GM19463 (cell line): ENCODE measurements at regions not wholly inside any gene's neighbourhood (a gene's known extent, or its start where the extent isn't known, plus 50 kb on each side); places are given as distances from the start of the nearest gene placed in this dataset.

ENCODE experiments used
- ATAC-seq: cut with Tn5 transposase; IDR thresholded peaks from one replicate; pipeline ENCODE4 v1.9.1; 2021; ENCODE audit warnings: mild to moderate bottlenecking, moderate library complexity; ENCODE audit not compliant: unreplicated experiment

DNA sequence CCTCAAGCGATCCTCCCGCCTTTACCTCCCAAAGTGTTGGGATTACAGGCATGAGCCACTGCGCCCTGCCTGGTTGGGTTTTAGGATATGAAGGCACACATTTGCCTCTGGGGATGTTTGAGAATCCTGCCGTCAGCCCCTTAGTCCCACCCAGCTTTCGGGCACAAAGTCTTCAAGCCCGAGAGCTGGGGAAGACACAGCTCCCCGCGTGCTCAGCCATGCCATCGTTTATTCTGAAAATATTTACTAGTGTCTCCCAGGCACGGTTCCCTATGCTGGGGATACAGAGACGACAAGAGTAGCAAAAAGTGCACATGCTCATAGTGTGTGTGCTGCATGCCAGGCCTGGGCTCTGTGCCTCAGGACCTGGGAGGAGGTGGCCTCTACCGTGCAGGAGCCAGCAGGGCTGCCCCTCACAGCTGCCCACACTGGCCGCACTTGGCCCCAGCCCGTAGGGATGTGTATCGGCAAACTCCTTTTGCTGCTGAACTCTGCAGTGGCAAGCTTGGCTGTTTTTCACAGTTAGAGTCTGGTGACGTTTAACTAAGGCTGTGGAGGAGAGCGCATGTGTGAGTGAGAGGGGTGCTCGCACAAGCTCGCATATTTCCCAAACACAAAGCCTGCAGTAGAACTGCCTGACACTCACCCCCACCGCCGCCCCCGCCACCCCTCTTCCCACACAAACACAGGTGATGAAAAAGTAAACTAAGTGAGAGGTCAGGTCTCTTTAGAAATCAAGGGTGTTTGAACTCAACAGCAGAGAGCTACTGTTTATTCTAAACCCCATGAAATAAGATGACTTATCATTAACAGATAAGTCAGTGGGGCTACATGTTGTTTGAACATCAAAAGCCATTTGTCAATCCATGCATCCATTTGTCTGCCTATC, 266.4 kb downstream of the MRTFB start:
- no peak for ATAC-seq

GRCh38 chr16:14335297-14335696, 264.2 kb downstream of the MRTFB start:
- no peak for ATAC-seq

DNA sequence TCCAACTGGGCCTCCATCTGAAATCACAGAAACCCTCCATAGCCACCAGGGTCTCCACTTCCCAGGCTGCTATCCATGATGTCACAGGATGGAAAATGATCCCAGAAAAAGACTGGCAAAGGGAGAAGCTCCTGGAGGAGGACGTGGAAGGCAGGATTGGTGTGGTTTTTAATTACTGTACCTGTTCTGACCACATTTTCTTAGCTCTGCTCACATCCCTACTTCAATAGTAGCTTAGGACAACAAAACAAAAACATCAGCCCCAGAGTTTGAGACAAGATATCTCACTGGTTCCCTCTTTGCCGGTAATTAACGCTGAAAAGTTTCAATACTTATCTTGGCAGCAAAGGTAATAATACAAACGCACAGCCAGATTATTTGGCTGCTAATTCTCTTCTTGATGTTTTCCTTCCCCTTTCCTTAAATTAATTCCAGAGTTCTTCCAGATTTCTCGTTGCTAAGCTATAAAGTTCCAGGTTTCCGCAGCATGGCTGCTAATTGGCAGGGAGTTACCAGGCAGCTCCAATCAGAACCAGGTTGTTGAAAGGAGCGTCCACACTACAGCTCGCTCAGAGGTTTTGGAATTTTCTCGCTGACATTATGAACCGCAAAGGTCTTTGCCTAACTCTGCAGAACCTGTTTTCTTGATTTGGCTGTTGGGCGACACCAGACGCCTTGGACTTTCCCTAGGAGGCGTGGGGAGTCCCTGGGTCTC, 263.4 kb downstream of the MRTFB start:
- no peak for ATAC-seq

DNA sequence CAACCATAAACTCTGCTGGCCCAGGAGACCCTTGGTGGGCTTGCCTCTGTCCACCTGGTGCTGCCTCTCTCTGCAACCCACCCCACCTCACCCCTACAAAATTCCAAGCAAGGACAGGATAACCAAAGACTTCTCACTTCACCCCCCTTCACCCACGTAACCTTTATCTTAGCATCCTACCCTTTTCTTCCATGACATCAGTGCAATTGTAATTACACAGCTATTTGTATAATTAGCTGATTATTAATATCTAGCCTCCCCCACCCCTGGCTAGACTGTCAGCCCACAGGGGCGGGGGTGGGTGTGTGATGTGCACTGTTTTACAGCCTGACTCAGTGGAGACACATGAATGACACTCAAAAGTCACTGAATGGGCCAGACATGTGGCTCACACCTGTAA, 262.2 kb downstream of the MRTFB start:
- no peak for ATAC-seq

GRCh38 chr16:14331020-14331419, 259.9 kb downstream of the MRTFB start:
- no peak for ATAC-seq

- no peak for ATAC-seq
These were observed 258.7 kb downstream of the MRTFB start for GRCh38 chr16:14329727-14330350.

DNA sequence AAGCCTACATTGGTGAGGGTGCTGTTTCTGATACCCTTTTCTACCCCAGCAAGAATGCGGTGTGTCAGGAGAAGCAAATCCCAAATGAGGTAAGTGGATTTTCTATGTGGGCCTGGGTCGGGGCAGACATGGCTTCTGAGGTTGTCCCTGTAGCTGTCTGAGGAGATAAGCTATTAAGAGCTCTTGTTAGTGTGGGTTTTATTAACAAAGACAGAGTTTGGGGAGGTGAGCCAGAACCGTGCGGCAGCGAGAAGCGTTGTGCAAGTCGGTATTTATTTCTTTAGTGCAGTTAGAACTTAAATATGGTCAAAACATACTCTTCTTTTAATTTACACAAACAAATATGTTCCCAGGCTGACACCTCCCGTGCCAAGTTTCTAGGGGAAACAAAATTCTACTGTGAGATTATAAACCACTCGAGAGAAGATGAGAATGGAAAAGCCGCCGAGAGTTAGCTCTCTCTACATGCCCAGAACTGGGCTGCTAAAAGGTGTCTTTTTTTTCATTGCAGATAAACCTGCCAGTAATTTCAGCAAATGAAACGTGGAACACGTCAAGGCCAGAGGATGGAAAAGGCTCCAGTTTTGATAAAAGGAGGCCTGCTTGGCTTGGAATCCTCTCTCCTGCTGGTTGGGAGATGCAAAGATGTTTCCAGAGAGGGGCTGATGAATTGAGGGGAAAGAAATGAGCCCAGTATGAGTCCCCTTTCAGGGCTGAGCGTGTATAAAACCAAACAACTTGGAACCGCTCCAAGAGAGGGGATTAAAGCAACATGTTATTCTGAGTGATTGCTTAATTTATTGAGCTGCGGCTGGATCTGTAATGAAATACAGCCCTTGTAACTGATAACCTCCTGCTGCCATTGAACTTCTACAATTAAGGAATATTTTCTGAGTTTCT, 254.6 kb downstream of the MRTFB start:
- no peak for ATAC-seq

GRCh38 chr16:14324581-14324980, 253.5 kb downstream of the MRTFB start:
- no peak for ATAC-seq

DNA sequence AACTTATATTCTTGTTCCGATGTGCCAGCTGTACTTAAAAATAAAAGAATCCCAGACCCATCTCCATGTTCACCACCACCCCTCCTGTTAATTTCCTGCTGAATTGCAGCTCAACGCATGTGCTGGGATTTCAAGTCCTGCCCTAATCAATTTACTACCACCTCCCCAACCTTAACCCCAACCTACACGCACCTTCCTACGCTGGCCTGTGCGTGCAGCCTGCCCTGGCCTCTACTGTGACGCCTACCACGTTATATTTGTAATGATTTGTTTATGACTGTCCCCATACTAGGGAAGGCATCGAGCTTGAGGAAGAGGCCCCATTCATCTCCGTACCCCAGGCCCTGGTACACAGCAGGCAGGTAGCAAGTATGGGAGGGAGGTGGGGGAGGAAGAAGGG, 251.1 kb downstream of the MRTFB start:
- no peak for ATAC-seq

DNA sequence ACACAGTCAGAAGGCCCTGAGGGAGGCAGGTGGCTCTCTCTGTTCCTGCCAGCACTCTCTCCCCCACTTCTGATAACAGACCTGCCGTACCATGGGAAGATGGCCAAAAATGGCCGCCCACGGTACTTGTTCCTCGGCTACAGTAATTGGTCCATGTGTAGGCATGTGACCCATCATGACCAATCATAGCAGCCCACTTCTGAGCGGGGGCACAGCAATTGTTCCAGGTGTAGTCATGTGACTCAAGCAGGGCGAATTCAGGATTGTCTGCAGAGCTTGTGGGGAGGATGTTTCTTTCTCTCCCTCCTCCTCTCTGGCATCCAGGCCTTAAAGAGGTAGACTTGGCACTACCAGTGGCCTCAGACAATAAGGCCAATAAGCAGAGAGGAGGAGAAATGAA, 250.4 kb downstream of the MRTFB start:
- ATAC-seq: no peak

DNA sequence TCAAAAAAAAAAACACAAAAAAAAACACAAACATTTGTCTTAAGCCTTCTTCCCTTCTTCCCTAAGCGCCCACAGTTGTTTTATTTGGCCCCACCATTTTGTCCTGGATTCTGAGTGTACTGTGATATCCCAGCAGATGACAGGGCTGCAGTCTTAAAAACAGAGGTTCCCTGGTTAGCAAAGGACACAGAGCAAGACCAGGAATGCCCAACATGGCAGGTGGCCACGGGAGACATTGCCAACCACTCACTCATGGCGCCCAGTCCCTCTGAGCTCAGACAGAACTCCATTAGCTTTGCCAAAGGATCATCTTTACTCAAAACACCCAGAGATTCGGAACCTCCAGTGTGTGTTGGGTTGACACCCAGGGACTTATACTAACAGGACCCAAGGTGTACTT, 249.3 kb downstream of the MRTFB start:
- no peak for ATAC-seq
